Cardiac muscle cell (in vitro differentiated cells and primary cell): ENCODE measurements at regions not wholly inside any gene's neighbourhood (a gene's known extent, or its start where the extent isn't known, plus 50 kb on each side); places are given as distances from the start of the nearest gene placed in this dataset.
A peak's percentile ranks its signal among the peaks of the same experiment; 100 is the strongest.

Experiments
- DNase-seq, 2 donors: peaks; one replicate each; pipeline versions ENCODE4 v3.0.0 to v3.0.0-alpha.2; 2010 to 2017; ENCODE audit warnings: low read depth in 1 of 2, low spot score in 1 of 2
- H3K27ac ChIP-seq: fragments of 200-600 bp; sonication (generic); 2 replicates; pipeline ENCODE4 v1.5.1; 2016
- H3K27me3 ChIP-seq: fragments of 200-600 bp; sonication (generic); 2 replicates; pipeline ENCODE4 v1.6.0; 2016; ENCODE audit warnings: control low read depth
- H3K36me3 ChIP-seq: fragments of 200-600 bp; sonication (generic); 2 replicates; pipeline ENCODE4 v1.5.1; 2016; ENCODE audit warnings: control low read depth
- H3K4me1 ChIP-seq: fragments of 200-600 bp; sonication (generic); 2 replicates; pipeline ENCODE4 v1.8.1; 2017; ENCODE audit warnings: low read depth, mild to moderate bottlenecking, mixed run types
- H3K4me3 ChIP-seq: fragments of 200-600 bp; sonication (generic); 2 replicates; pipeline ENCODE4 v1.5.1; 2016; ENCODE audit warnings: mild to moderate bottlenecking
- H3K9me3 ChIP-seq: fragments of 200-600 bp; sonication (generic); 2 replicates; pipeline ENCODE4 v1.5.1; 2017; ENCODE audit warnings: low read depth, mild to moderate bottlenecking, control low read depth
- CTCF ChIP-seq: IDR thresholded peaks from 2 replicates; pipeline ENCODE4 v1.5.1; 2012; ENCODE audit warnings: low read depth, mild to moderate bottlenecking, low read length

GRCh38 chr11:112769170-112769569 is 192.1 kb upstream of the NCAM1 start:
- TF ChIP-seq CTCF = no peak
- no peak overlapping the region for H3K4me3 ChIP-seq
- no peak for DNase-seq
- H3K9me3 ChIP-seq = no peaks in the 10 kb centered on the region
- H3K27me3 ChIP-seq = no peaks in the 10 kb centered on the region
- no peaks in the 10 kb centered on the region for H3K36me3 ChIP-seq
- H3K4me1 ChIP-seq = peaks cover 22% of the 10 kb centered on the region
- peak overlapping the region; percentile 88 for H3K27ac ChIP-seq

- no peak overlapping the region for H3K4me3 ChIP-seq
- TF ChIP-seq CTCF = no peak
- no peaks in the 10 kb centered on the region for H3K9me3 ChIP-seq
- no peaks in the 10 kb centered on the region for H3K27me3 ChIP-seq
- peaks cover 22% of the 10 kb centered on the region for H3K4me1 ChIP-seq
- peak in 1 of 2 donors; percentile 42 for DNase-seq
- H3K27ac ChIP-seq = peak overlapping the region; percentile 88
- H3K36me3 ChIP-seq = no peaks in the 10 kb centered on the region
Measured at GRCh38 chr11:112769584-112769983, 191.6 kb upstream of the NCAM1 start.

- H3K4me1 ChIP-seq = peaks cover 22% of the 10 kb centered on the region
- TF ChIP-seq CTCF = no peak
Measured at GRCh38 chr11:112770033-112770432, 191.2 kb upstream of the NCAM1 start.

GRCh38 chr11:112770487-112770886 is 190.7 kb upstream of the NCAM1 start:
- no peak for TF ChIP-seq CTCF

More at GRCh38 chr11:112770033-112770432, 191.2 kb upstream of the NCAM1 start:
- Histone ChIP-seq H3K27me3 (no peaks in the 10 kb centered on the region), H3K9me3 (no peaks in the 10 kb centered on the region), H3K27ac (peak overlapping the region; percentile 88), H3K36me3 (no peaks in the 10 kb centered on the region), H3K4me3 (no peak overlapping the region)
- DNase-seq = no peak

GRCh38 chr11:112771851-112772250 is 189.4 kb upstream of the NCAM1 start:
- Histone ChIP-seq H3K27ac (no peak overlapping the region), H3K9me3 (no peaks in the 10 kb centered on the region), H3K36me3 (no peaks in the 10 kb centered on the region), H3K27me3 (no peaks in the 10 kb centered on the region), H3K4me3 (no peak overlapping the region), H3K4me1 (peaks cover 28% of the 10 kb centered on the region)
- no peak for TF ChIP-seq CTCF
- no peak for DNase-seq

More at GRCh38 chr11:112770487-112770886, 190.7 kb upstream of the NCAM1 start:
- H3K9me3 ChIP-seq = no peaks in the 10 kb centered on the region
- H3K36me3 ChIP-seq = no peaks in the 10 kb centered on the region
- no peaks in the 10 kb centered on the region for H3K27me3 ChIP-seq
- H3K27ac ChIP-seq = peak overlapping the region; percentile 88
- DNase-seq = no peak
- peaks cover 22% of the 10 kb centered on the region for H3K4me1 ChIP-seq
- no peak overlapping the region for H3K4me3 ChIP-seq

- peaks cover 42% of the 10 kb centered on the region for H3K4me1 ChIP-seq
- no peaks in the 10 kb centered on the region for H3K27me3 ChIP-seq
- no peak for TF ChIP-seq CTCF
- H3K4me3 ChIP-seq = no peak overlapping the region
- DNase-seq = no peak
- peak overlapping the region; percentile 42 for H3K27ac ChIP-seq
- no peaks in the 10 kb centered on the region for H3K9me3 ChIP-seq
- H3K36me3 ChIP-seq = no peaks in the 10 kb centered on the region
Measured at GRCh38 chr11:112773264-112773663, 188.0 kb upstream of the NCAM1 start.
